GM21825 (cell line): ENCODE measurements at regions not wholly inside any gene's neighbourhood (a gene's known extent, or its start where the extent isn't known, plus 50 kb on each side); places are given as distances from the start of the nearest gene placed in this dataset.
"Not testable (repeated sequence)": the region's sequence is repeated elsewhere in the genome, so short reads cannot be mapped to it uniquely, and the experiment has no call there.

Source experiments
- ATAC-seq: cut with Tn5 transposase; IDR thresholded peaks from one replicate; pipeline ENCODE4 v1.9.1; 2021; ENCODE audit warnings: mild to moderate bottlenecking, moderate library complexity; ENCODE audit not compliant: unreplicated experiment

DNA sequence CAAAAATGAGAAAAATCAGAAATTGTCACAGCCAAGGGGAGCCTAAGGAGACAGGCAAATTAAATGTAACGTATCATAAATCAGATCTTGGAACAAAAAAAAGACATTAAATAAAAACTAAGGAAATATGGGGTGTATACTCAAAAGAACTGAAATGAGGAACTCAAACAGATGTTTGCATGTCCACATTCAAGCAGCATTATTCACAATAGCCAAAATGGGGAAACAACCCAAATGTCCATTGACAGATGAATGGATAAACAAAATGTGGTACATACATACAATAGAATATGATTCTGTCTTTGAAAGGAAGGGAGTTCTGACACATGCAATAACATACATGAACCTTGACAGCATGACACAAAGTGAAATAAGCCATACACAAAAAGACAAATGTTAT lies 155.8 kb upstream of the KLF7 start:
- no peak for ATAC-seq

DNA sequence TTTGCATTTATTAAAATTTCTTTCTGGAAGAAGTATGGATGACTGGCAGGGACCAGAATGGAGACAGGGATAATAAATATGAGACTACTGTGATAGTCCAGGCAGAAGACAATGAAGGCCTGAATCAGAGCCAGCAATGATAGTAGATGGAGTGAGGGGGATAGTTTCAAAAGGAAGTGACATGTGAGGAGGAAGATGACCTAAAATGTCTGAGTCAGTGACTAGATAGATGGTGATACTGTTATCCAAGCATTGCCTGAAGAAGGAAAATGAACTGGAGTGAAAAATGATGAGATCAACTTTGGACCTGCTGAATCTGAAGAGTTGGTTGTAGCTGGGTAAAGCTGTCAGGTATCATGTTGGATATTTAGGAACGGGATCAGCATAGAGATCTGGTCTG lies 158.3 kb upstream of the KLF7 start:
- ATAC-seq = no peak

DNA sequence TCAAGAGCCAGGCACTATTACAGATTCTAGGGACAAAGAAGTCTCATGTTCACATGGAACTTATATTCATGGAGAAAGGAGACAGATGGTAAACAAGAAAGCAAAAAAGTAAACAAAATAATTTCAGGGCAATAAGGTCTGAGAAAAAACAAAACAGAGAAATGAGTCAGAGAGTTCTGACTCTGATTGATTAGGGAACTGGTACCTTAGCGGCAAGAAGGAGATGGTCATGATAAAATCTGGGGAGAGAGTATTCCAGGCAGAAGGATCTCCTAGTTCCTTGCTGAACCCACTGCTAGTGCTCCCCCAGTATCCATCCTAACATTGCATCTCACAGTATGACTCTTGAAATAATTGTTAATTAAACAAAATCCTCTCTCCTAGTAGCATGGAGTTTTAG lies 161.8 kb upstream of the KLF7 start:
- ATAC-seq = no peak

DNA sequence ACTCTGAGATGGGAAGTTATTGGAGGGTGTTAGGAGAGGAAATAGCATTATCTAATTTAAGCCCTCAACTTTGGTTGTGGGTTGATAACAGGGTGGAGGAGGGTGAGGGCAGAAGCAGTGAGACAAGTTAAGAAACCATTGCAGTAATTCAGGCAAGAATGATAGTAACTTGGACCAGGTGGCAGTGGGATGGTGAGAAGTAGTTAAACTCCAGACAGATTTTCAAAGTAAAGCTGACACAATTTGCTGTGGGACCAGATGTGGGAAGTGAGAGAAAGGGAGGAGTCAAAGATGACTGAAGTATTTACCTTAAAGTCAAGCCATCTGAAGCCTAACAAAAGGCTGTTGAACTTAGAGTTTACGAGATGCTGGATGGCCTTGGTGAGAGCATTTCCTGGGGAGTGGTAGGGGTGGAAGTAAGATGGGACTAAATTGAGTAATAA lies 163.2 kb upstream of the KLF7 start:
- peak; percentile 38 for ATAC-seq

DNA sequence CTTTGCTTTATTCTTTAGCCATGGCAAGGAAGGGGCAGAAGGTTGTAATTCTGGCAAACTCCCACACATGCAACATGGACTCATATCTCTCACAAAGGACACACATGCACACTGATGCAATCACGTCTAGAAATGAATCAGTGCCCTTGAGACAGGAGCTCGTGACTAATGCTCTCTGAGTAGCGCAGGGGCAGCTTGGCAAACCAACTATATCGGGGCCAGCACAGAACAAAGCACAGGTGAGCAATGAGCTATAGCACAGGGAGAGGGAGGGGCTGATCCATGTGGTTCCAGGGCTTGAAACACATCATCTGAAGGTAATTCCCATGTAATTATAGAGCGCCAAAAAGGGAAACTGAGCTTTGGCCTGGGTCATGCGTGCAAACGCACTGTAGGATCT lies 165.2 kb upstream of the KLF7 start:
- peak; percentile 54 for ATAC-seq

DNA sequence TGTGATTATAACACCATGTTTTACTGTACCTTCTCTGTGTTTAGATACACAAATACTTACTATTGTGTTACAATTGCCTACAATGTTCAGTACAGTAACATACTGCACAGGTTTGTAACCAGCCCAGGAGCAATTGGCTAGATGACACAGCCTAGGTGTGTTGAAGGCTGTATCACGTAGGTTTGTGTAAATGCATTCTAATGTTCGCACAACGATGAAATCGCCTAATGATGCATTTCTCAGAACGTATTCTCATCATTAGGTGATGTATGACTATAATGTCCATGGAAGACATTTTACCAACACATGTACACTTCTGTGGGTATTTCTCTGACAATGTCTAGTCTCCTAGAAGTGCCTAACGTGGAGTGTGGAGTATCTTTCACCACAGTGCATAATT lies 165.9 kb upstream of the KLF7 start:
- ATAC-seq = no peak

DNA sequence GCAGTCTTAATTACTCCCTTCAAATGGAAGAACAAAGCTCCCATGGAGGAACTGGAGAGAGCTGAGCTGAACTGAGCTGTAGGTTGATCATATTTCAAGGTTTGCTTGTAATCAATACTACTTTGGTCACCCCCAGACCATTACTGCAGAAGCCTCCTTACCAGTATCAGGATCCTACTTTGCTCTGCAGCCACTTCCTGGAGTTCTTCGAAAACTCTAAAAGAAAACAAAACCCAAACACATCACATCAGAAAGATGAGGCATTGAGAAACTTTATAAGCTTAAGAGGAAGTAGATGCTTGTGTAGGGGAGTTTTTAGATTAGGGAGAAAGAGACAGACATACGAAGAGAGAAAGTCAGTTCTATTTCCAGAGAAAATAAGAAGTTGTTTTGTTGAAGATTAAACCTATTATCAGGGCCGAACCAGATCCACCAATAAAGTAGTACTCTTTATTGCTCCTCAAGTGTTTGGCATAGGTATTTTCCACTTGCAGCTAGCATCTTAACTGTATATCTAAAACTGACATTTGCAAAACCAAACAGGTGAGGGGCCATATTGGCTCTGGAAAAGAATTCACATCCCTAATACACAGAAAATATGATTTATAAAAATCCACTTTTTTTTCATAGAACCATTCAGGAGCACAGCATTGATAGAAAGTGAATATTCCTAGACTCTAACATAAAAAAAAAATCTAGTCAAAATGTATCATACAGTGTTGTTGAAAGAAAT lies 166.9 kb upstream of the KLF7 start:
- ATAC-seq = peak; percentile 27

DNA sequence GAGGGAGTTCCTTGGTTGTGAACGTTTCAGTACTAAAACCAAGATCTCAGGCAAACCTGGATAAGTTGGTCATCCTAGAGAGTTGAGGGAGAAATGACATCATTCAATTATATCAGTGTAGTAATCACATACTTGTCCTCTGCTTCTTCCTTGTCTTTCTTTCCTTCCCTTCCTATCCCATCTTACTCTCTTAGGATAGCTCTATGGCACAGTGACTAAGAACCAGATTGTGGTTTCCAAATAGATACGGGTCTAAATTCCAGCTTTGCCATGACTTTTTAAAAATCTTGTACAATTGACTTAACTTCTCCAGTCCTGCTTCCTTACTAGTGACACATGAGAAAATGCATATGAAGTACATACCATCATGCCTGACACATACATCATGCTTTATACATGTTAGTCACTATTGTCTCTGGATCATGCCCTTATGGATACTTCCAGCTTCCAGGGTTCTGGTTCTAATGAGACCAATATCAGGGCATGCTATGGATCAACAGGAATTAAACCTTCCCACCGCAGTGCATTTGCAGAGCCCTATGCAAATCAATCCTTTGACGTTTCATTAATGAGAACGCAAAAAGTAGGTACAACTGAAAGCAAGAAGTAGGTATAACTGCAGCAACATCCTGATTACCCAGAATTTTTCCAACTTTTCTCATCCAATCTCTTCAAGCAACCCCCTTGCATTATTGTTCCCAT lies 168.0 kb upstream of the KLF7 start:
- ATAC-seq = no peak

DNA sequence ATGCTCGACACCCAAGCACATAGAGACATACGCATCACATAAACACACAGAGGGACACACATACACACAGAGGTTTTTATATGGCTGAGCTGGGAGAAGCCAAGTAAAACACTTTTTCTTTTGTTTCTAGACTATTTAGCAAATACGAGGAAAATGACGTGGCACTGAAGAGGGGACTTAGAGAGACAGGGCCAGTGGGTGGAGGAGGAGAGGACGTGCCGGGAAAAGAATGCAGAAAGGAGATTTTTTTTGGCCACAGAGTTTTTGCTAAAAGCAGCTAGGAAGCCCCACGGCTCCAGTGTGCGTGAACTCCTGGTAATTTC lies 168.5 kb upstream of the KLF7 start:
- ATAC-seq = peak; percentile 1

DNA sequence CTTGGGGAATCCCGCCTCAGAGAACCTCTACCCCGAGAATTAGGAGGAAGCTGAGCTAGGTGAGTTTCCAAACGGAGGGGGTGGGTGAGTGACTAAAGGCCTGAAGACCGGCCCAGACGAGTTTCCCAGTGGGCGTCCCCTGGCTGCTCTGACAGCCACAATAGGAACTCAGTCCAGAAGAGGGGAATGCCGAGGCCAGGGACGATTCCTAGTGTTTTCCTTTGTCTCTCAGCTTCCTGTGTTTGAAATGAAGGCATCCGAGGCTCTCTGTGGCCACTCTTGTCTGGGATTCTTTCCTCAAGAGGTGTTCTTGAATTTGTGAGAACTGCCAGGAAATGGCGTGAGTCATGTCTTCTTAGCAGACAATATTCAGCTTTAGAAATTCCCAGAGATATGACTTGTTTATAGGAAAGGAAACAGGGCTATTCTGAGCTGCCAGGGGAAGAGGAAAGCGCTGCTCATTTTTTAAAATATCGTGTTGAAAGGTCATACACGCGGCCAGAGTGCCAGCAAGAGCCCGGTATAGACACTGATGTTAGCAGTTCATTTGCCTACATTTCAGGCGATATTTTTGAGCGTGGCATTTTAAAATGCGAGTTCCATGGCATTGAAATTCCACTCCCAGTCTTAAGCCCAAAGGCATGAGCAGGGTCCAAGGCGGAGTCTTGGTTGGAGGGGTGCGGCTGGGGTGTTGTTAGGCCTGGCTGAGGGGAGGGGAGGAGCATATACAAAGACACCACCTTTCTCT lies 169.1 kb upstream of the KLF7 start:
- ATAC-seq = peak; percentile 31

DNA sequence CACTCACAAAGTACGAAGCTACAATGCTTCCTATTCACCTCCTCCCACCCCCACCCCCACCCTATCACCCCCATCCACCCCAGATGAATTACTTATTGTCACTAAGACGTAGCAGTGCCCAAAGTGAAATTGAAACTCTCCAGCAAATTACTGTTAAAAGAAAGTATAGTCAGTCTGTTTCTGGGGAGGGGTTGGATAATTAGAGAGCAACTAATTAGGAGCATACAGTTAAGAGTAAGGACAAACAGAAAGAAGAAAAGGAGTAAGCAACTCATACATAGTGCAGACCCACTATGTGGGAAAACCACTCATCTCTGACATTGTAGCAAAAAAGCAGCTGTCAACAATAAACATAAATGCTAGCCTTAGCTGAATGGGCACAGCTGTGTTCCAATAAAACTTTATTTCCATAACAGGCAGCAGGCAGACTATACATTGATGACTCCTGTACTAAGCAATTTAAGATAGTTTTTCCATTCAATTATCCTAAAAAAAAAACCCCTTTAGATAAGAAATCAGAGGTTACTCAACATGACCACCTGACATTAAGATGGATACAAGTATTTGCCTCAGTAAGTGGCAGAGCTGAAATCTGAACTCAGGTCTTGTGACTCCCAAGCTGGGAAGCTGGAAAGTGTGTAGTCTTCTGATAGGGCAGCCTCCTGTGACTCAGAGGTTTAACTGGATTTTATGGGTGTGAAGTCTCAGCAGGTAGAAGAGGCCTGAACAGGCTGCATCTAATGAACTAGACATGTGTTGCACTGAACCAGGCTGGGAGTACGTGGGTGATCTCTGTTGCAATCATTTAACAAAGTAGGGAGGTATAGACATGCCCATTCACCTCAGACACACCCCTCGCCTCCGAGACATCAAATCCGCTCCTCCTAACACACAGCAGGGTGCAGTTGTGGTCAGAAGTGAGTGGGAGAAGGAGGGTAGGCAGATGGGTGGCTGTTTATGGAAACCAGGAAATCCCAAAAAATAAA lies 171.8 kb upstream of the KLF7 start:
- ATAC-seq = peak; percentile 42

DNA sequence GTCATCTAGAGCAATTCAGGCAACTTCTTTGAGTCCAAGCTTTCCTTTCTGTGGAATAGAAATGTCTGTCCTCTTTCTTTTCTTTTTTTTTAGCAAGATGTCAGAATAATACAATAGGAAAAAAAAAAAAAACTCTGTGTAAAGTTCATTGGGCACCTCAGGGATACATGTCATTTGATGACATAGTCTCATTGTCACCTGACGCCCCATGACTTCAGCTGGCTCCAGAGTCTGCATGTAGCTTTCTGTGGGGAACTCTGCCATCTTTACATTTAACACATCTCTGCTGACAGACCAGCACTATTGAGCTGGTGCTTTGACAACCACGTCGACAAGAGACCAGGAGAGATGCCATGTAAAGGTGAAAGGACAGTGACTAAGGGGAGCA lies 172.5 kb upstream of the KLF7 start:
- no peak for ATAC-seq

DNA sequence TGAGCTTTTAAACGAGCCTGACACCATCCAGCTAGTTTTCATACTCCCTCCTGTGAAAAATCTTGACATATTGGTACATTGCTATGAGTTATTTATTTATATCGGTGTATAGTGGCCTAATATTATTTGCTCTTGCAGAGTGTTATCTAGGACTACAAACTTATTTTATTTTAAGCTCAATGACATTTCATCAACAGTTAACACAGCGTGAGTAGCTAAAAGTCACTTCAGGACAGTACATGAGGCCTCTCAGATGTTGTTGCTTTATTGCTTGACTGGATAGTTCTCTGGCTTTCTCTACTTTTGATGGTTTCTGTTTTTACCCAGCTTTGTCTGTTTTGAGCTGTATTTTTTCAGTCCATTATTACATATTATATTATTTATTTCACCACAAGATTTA lies 172.9 kb upstream of the KLF7 start:
- ATAC-seq = no peak

DNA sequence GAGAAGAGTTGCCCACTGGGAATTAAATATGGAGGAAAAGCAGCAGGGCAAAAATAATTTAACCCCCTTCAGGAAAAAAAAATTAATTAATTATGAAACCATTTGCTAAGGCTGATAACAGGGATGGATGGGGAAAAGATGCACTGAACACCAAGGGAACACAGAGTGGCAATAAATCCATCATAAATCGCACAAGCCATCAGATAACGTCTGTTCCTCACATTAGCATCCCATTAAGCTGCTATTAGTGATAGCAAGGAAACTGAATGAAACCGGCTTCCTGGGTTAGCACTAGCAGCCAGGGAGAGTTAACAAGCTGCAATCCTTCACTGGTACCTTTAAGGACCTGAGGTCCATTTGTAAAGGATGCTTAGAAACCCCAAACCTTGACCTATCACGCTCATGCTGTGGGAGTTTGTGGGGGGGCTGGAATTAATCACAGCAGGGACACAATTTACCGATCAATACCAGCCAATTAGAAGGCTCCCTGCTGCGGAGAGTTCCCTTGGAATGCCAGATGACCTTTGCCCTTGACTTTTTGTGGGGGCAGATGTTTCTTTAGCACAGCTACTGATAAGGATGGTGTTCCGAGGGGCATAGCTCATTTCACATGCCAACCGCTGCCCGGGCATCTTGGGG lies 175.5 kb upstream of the KLF7 start:
- ATAC-seq = no peak

DNA sequence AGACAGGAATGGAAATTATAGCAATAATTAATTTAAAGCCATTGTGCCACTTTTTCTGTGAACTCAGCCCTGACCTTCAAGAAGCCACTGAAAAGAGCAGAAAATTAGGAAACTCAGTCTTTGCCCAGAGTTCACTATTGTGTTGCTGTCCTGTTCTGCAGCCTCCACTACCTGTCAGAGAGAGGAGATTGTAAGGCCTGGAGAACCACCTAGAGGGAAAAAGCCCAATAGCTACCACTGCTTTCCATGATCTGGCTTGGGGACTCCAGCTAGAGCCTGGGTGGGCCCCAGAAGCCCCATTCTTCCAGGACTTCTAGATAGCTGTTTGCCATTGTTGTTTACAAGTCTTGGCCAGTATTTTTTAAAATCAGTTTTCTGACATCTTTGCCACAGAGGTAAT lies 176.1 kb upstream of the KLF7 start:
- ATAC-seq = no peak

DNA sequence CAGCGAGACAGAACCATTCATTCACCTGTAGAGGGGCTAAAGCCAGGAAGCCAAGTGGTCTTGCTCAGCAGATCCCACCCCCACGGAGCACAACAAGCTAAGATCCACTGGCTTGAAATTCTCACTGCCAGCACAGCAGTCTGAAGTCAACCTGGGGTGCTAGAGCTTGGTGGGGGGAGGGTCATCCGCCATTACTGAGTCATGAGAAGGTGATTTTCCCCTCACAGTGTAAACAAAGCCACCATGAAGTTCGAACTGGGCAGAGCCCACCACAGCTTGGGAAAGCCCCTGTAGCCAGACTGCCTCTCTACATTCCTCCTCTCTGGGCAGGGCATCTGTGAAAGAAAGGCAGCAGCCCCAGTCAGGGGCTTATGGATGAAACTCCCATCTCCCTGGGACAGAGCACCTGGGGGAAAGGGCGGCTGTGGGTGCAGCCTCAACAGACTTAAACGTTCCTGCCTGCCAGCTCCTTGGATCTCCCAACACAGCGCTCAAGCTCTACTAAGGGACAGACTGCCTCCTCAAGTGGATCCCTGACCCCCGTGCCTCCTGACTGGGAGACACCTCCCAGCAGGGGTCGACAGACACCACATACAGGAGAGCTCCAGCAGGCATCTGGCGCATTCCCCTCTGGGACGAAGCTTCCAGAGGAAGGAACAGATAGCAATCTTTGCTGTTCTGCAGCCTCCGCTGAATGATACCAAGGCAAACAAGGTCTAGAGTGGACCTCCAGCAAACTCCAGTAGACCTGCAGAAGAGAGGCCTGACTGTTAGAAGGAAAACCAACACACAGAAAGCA lies 179.0 kb upstream of the KLF7 start:
- not testable (repeated sequence) for ATAC-seq

DNA sequence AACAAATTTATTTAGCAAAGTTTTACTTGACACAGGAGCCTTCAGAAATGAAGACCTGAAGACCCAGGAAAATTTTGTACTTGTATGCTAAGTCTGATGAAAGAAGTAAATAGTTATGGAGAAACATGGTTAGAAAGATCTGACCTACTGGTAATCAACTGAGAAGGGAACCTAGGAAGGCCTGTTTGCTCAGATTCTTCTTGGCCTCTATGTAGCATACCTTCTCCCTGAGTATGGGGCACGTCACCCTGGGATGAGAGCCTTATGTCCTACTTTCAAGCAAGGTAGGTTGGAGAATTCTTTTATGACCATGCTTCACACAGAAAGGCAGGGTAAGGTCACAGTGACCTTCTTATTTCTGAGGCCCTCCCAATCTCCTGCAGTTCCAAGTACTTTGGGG lies 178.6 kb upstream of the CREB1 start:
- ATAC-seq = no peak

DNA sequence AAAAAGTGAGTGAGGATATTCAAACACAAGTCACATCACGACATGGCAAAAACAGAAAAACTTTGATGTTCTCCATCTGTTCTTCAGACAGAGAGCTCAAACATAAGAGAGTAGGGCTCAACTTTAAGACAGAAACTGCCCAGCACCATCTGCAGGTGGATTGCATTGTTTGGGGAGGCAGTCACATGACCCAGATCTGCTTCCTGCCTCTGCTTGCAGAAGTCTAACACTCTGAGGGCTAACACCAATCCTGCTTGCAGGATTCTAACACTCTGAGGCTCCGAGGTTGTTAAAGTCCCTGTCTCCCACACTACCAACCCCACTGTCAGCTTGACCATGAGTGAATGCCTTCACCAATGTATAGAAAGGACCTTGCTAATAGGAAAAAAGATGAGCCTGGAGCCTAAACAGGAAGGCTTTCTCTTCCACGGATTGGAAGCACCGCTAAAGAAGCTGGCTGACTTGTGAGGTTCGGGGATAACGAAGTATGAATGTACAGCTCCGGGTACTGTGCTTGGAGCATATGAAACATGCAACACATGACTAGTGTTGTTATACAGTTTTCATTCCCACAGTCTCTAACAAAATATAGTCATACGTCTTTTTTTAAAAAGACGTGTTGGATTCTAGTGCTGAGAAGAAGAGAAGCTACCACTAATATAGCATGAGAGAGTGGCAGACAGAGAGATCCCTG lies 176.6 kb upstream of the CREB1 start:
- peak; percentile 91 for ATAC-seq

DNA sequence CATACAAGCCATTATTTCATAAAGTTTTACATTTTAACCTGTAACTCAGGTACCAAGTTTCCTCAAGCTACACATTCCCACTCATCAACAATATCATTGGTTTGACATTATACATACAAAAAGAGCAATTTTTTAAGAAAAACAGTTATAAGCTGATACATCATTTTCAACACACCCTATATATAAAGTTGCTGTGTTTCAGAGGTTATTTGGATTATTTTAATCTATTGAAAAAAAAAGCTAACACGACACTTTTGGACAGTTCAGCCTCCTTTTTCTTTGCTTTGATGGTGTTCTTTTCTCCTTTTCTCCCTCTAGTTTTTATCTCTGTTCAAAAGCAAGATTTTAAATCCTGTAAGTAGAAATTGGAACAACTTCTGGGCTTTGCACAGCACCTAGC lies 175.9 kb upstream of the CREB1 start:
- ATAC-seq = no peak
